ENCODE measurements at regions not wholly inside any gene's neighbourhood (a gene's known extent, or its start where the extent isn't known, plus 50 kb on each side); places are given as distances from the start of the nearest gene placed in this dataset.

DNA sequence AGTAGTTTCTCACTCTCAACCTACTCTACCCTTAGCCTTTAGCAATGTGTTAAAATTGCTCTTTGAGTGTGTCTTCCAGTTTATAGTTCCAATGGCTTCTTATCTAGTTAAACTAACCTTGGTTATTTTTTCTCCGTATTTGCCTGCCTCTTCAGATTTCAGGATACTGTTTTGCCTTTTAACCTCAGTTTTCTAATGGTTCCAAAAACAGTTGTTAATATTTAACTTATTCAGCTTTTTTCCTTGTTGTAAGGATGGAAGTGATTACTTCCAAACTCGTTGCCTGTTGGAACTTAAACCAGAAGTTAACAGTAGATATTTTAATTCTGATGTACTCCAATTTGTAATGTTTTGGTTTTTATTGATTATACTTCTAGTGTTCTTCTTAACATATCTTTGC, 1574.9 kb downstream of the HACE1 start (continued):
- TF ChIP-seq, protein P1, sequence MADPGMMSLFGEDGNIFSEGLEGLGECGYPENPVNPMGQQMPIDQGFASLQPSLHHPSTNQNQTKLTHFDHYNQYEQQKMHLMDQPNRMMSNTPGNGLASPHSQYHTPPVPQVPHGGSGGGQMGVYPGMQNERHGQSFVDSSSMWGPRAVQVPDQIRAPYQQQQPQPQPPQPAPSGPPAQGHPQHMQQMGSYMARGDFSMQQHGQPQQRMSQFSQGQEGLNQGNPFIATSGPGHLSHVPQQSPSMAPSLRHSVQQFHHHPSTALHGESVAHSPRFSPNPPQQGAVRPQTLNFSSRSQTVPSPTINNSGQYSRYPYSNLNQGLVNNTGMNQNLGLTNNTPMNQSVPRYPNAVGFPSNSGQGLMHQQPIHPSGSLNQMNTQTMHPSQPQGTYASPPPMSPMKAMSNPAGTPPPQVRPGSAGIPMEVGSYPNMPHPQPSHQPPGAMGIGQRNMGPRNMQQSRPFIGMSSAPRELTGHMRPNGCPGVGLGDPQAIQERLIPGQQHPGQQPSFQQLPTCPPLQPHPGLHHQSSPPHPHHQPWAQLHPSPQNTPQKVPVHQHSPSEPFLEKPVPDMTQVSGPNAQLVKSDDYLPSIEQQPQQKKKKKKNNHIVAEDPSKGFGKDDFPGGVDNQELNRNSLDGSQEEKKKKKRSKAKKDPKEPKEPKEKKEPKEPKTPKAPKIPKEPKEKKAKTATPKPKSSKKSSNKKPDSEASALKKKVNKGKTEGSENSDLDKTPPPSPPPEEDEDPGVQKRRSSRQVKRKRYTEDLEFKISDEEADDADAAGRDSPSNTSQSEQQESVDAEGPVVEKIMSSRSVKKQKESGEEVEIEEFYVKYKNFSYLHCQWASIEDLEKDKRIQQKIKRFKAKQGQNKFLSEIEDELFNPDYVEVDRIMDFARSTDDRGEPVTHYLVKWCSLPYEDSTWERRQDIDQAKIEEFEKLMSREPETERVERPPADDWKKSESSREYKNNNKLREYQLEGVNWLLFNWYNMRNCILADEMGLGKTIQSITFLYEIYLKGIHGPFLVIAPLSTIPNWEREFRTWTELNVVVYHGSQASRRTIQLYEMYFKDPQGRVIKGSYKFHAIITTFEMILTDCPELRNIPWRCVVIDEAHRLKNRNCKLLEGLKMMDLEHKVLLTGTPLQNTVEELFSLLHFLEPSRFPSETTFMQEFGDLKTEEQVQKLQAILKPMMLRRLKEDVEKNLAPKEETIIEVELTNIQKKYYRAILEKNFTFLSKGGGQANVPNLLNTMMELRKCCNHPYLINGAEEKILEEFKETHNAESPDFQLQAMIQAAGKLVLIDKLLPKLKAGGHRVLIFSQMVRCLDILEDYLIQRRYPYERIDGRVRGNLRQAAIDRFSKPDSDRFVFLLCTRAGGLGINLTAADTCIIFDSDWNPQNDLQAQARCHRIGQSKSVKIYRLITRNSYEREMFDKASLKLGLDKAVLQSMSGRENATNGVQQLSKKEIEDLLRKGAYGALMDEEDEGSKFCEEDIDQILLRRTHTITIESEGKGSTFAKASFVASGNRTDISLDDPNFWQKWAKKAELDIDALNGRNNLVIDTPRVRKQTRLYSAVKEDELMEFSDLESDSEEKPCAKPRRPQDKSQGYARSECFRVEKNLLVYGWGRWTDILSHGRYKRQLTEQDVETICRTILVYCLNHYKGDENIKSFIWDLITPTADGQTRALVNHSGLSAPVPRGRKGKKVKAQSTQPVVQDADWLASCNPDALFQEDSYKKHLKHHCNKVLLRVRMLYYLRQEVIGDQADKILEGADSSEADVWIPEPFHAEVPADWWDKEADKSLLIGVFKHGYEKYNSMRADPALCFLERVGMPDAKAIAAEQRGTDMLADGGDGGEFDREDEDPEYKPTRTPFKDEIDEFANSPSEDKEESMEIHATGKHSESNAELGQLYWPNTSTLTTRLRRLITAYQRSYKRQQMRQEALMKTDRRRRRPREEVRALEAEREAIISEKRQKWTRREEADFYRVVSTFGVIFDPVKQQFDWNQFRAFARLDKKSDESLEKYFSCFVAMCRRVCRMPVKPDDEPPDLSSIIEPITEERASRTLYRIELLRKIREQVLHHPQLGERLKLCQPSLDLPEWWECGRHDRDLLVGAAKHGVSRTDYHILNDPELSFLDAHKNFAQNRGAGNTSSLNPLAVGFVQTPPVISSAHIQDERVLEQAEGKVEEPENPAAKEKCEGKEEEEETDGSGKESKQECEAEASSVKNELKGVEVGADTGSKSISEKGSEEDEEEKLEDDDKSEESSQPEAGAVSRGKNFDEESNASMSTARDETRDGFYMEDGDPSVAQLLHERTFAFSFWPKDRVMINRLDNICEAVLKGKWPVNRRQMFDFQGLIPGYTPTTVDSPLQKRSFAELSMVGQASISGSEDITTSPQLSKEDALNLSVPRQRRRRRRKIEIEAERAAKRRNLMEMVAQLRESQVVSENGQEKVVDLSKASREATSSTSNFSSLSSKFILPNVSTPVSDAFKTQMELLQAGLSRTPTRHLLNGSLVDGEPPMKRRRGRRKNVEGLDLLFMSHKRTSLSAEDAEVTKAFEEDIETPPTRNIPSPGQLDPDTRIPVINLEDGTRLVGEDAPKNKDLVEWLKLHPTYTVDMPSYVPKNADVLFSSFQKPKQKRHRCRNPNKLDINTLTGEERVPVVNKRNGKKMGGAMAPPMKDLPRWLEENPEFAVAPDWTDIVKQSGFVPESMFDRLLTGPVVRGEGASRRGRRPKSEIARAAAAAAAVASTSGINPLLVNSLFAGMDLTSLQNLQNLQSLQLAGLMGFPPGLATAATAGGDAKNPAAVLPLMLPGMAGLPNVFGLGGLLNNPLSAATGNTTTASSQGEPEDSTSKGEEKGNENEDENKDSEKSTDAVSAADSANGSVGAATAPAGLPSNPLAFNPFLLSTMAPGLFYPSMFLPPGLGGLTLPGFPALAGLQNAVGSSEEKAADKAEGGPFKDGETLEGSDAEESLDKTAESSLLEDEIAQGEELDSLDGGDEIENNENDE (IDR thresholded peaks at IDR 0.05; ENCODE audit: insufficient replicate concordance, low read length) = no peak
- TF ChIP-seq RXRA (IDR thresholded peaks at IDR 0.05; ENCODE audit: insufficient read depth, low read depth, low read length) (no peak), MAFK (IDR thresholded peaks at IDR 0.05; ENCODE audit: low read depth, low read length) (no peak), SAP30 (IDR thresholded peaks at IDR 0.05; ENCODE audit: insufficient read depth, insufficient replicate concordance, low read length) (no peak), BCL11A (IDR thresholded peaks at IDR 0.05; ENCODE audit: low read depth in 2 of 2, low read length in 2 of 2) (no peak), EZH2 (IDR thresholded peaks at IDR 0.05; ENCODE audit: low read depth, low read length, severe bottlenecking) (no peak), TEAD4 (IDR thresholded peaks at IDR 0.05; ENCODE audit: low read depth, low read length) (no peak), KDM1A (IDR thresholded peaks at IDR 0.05; ENCODE audit: borderline replicate concordance, low read length) (no peak)
- TF ChIP-seq, protein P2, sequence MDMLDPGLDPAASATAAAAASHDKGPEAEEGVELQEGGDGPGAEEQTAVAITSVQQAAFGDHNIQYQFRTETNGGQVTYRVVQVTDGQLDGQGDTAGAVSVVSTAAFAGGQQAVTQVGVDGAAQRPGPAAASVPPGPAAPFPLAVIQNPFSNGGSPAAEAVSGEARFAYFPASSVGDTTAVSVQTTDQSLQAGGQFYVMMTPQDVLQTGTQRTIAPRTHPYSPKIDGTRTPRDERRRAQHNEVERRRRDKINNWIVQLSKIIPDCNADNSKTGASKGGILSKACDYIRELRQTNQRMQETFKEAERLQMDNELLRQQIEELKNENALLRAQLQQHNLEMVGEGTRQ (IDR thresholded peaks at IDR 0.05; ENCODE audit: low read length) = no peak

Measured in H1 (cell line).